ENCODE measurements at regions not wholly inside any gene's neighbourhood (a gene's known extent, or its start where the extent isn't known, plus 50 kb on each side); places are given as distances from the start of the nearest gene placed in this dataset.
A peak's percentile ranks its signal among the peaks of the same experiment; 100 is the strongest.
"Not testable (repeated sequence)": the region's sequence is repeated elsewhere in the genome, so short reads cannot be mapped to it uniquely, and the experiment has no call there.

- no peak for TF ChIP-seq CTCF (IDR thresholded peaks at IDR 0.05; ENCODE audit: low read depth, low read length)
- no peak overlapping the region for H3K4me3 ChIP-seq (replicated peaks in 1 of 2; ENCODE audit: low read depth in 2 of 2, low read length in 2 of 2)
- no peak for DNase-seq (ENCODE audit: low read depth in 2 of 2)
These were observed 123.3 kb upstream of the GHITM start for GRCh38 chr10:84015877-84016595.

GRCh38 chr10:84018826-84019225 is 120.5 kb upstream of the GHITM start:
- H3K4me3 ChIP-seq (replicated peaks in 1 of 2; ENCODE audit: low read depth in 2 of 2, low read length in 2 of 2) = no peak overlapping the region
- no peak for DNase-seq (ENCODE audit: low read depth in 2 of 2)
- no peak for TF ChIP-seq CTCF (IDR thresholded peaks at IDR 0.05; ENCODE audit: low read depth, low read length)

- not testable (repeated sequence) for H3K4me3 ChIP-seq (replicated peaks in 1 of 2; ENCODE audit: low read depth in 2 of 2, low read length in 2 of 2); DNase-seq (ENCODE audit: low read depth in 2 of 2)
These were observed 119.4 kb upstream of the GHITM start for GRCh38 chr10:84019854-84020458.

- DNase-seq (ENCODE audit: low read depth in 2 of 2) = peak; percentile 29 to 39
- H3K4me3 ChIP-seq (replicated peaks in 1 of 2; ENCODE audit: low read depth in 2 of 2, low read length in 2 of 2) = no peak overlapping the region
- peak; percentile 78 for TF ChIP-seq CTCF (IDR thresholded peaks at IDR 0.05; ENCODE audit: low read depth, low read length)
These were observed 112.5 kb upstream of the GHITM start for GRCh38 chr10:84026821-84027257.

GRCh38 chr10:84029840-84030239 is 109.5 kb upstream of the GHITM start:
- H3K4me3 ChIP-seq (replicated peaks in 1 of 2; ENCODE audit: low read depth in 2 of 2, low read length in 2 of 2) = no peak overlapping the region
- TF ChIP-seq CTCF (IDR thresholded peaks at IDR 0.05; ENCODE audit: low read depth, low read length) = no peak
- DNase-seq (ENCODE audit: low read depth in 2 of 2) = no peak

DNA sequence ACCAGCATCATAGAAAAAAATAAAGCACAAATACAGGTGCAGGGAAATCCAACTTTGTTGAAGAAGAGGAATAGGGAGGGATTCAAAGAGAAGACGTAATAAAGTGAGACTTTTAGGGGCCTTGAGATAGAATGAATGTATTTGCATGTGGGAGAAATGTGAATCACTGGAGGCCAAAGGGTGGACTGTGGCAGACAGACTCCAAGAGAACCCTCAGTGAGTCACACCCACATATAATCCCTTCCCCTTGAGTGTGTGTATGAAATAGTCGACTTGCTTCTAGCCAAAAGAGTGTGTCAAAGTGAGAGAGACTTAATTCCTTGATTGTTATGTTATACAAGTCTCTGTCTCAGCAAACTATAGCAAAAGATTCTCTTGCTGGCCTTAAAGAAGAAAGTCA is 101.3 kb upstream of the GHITM start:
- no peak overlapping the region for H3K4me3 ChIP-seq (replicated peaks in 1 of 2; ENCODE audit: low read depth in 2 of 2, low read length in 2 of 2)
- no peak for DNase-seq (ENCODE audit: low read depth in 2 of 2)
- no peak for TF ChIP-seq CTCF (IDR thresholded peaks at IDR 0.05; ENCODE audit: low read depth, low read length)

- no peak overlapping the region for H3K4me3 ChIP-seq (replicated peaks in 1 of 2; ENCODE audit: low read depth in 2 of 2, low read length in 2 of 2)
- TF ChIP-seq CTCF (IDR thresholded peaks at IDR 0.05; ENCODE audit: low read depth, low read length) = no peak
- DNase-seq (ENCODE audit: low read depth in 2 of 2) = no peak
These were observed 99.4 kb upstream of the GHITM start for GRCh38 chr10:84039957-84040356.

Measured in cardiac fibroblast (primary cell).